ENCODE measurements at regions not wholly inside any gene's neighbourhood (a gene's known extent, or its start where the extent isn't known, plus 50 kb on each side); places are given as distances from the start of the nearest gene placed in this dataset.

GRCh38 chr5:109252731-109253130 is 157.0 kb downstream of the PJA2 start:
- Histone ChIP-seq H3K9me3 (ENCODE audit: control insufficient read depth, insufficient read depth, low read length) (no peaks in the 10 kb centered on the region), H3K4me3 (ENCODE audit: low read depth, low read length) (no peak overlapping the region), H3K4me1 (ENCODE audit: control insufficient read depth, insufficient read depth, low read length) (no peaks in the 10 kb centered on the region), H3K27me3 (ENCODE audit: control insufficient read depth, insufficient read depth, low read length) (no peaks in the 10 kb centered on the region), H3K27ac (ENCODE audit: low read depth, low read length) (no peak overlapping the region), H3K36me3 (ENCODE audit: control insufficient read depth, insufficient read depth, low read length) (no peaks in the 10 kb centered on the region)
- WGBS (ENCODE audit: insufficient coverage) = 92% methylated on average over 2 of the region's 3 CpGs
- DNase-seq (ENCODE audit: low read depth in 4 of 6, low spot score in 6 of 6) = no peak

- H3K36me3 ChIP-seq (ENCODE audit: control insufficient read depth, insufficient read depth, low read length) = no peaks in the 10 kb centered on the region
- no peak overlapping the region for H3K4me3 ChIP-seq (ENCODE audit: low read depth, low read length)
- no peaks in the 10 kb centered on the region for H3K4me1 ChIP-seq (ENCODE audit: control insufficient read depth, insufficient read depth, low read length)
- no peaks in the 10 kb centered on the region for H3K27me3 ChIP-seq (ENCODE audit: control insufficient read depth, insufficient read depth, low read length)
- H3K9me3 ChIP-seq (ENCODE audit: control insufficient read depth, insufficient read depth, low read length) = no peaks in the 10 kb centered on the region
- 45% methylated on average over 15 of the region's 24 CpGs for WGBS (ENCODE audit: insufficient coverage)
- no peak overlapping the region for H3K27ac ChIP-seq (ENCODE audit: low read depth, low read length)
- peak in 1 of 6 donors; percentile 72 for DNase-seq (ENCODE audit: low read depth in 4 of 6, low spot score in 6 of 6)
Measured at GRCh38 chr5:109250533-109251329, 159.0 kb downstream of the PJA2 start.

DNA sequence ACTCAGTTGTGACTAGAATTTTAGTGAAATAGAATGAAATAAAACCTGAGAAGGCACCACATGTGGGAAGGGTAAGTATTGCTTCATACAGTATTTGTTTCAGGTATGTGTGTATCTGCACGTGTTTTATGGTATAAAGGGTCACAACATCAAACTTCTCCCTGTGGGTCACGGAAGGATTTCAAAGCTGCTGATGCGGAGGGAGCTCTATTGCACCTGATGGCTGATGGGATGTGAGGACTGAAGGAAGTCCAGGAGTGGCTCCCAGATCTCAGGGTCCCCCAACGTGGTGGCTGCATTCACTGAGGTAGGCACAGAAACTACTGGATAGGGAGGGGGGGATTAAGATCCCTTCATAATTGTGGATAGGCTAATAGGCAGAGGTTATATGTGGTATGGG is 159.7 kb downstream of the PJA2 start:
- WGBS (ENCODE audit: insufficient coverage) = 100% methylated on average over 3 of the region's 4 CpGs
- no peak for DNase-seq (ENCODE audit: low read depth in 4 of 6, low spot score in 6 of 6)
- Histone ChIP-seq H3K4me1 (ENCODE audit: control insufficient read depth, insufficient read depth, low read length) (no peaks in the 10 kb centered on the region), H3K9me3 (ENCODE audit: control insufficient read depth, insufficient read depth, low read length) (no peaks in the 10 kb centered on the region), H3K27me3 (ENCODE audit: control insufficient read depth, insufficient read depth, low read length) (no peaks in the 10 kb centered on the region), H3K36me3 (ENCODE audit: control insufficient read depth, insufficient read depth, low read length) (no peaks in the 10 kb centered on the region), H3K4me3 (ENCODE audit: low read depth, low read length) (no peak overlapping the region), H3K27ac (ENCODE audit: low read depth, low read length) (no peak overlapping the region)

GRCh38 chr5:109249126-109249525 is 160.6 kb downstream of the PJA2 start:
- Histone ChIP-seq H3K9me3 (ENCODE audit: control insufficient read depth, insufficient read depth, low read length) (no peaks in the 10 kb centered on the region), H3K4me1 (ENCODE audit: control insufficient read depth, insufficient read depth, low read length) (no peaks in the 10 kb centered on the region), H3K27ac (ENCODE audit: low read depth, low read length) (no peak overlapping the region), H3K36me3 (ENCODE audit: control insufficient read depth, insufficient read depth, low read length) (no peaks in the 10 kb centered on the region), H3K4me3 (ENCODE audit: low read depth, low read length) (no peak overlapping the region), H3K27me3 (ENCODE audit: control insufficient read depth, insufficient read depth, low read length) (no peaks in the 10 kb centered on the region)
- DNase-seq (ENCODE audit: low read depth in 4 of 6, low spot score in 6 of 6) = no peak
- no CpG with 5 or more reads among the region's 1 CpG for WGBS (ENCODE audit: insufficient coverage)

- H3K27me3 ChIP-seq (ENCODE audit: control insufficient read depth, insufficient read depth, low read length) = no peaks in the 10 kb centered on the region
- H3K9me3 ChIP-seq (ENCODE audit: control insufficient read depth, insufficient read depth, low read length) = no peaks in the 10 kb centered on the region
- no peak overlapping the region for H3K4me3 ChIP-seq (ENCODE audit: low read depth, low read length)
- no peak overlapping the region for H3K27ac ChIP-seq (ENCODE audit: low read depth, low read length)
- no peaks in the 10 kb centered on the region for H3K36me3 ChIP-seq (ENCODE audit: control insufficient read depth, insufficient read depth, low read length)
- H3K4me1 ChIP-seq (ENCODE audit: control insufficient read depth, insufficient read depth, low read length) = no peaks in the 10 kb centered on the region
- DNase-seq (ENCODE audit: low read depth in 4 of 6, low spot score in 6 of 6) = no peak
Measured at GRCh38 chr5:109247986-109248385, 161.8 kb downstream of the PJA2 start.

- Histone ChIP-seq H3K4me1 (ENCODE audit: control insufficient read depth, insufficient read depth, low read length) (no peaks in the 10 kb centered on the region), H3K27ac (ENCODE audit: low read depth, low read length) (no peak overlapping the region), H3K27me3 (ENCODE audit: control insufficient read depth, insufficient read depth, low read length) (no peaks in the 10 kb centered on the region), H3K9me3 (ENCODE audit: control insufficient read depth, insufficient read depth, low read length) (no peaks in the 10 kb centered on the region), H3K4me3 (ENCODE audit: low read depth, low read length) (no peak overlapping the region), H3K36me3 (ENCODE audit: control insufficient read depth, insufficient read depth, low read length) (no peaks in the 10 kb centered on the region)
- WGBS (ENCODE audit: insufficient coverage) = 86% methylated on average over 2 of the region's 7 CpGs
- DNase-seq (ENCODE audit: low read depth in 4 of 6, low spot score in 6 of 6) = no peak
Measured at GRCh38 chr5:109246841-109247592, 162.8 kb downstream of the PJA2 start.

Measured in spinal cord (tissue), 9 donors.